GM21526 (cell line): ENCODE measurements at regions not wholly inside any gene's neighbourhood (a gene's known extent, or its start where the extent isn't known, plus 50 kb on each side); places are given as distances from the start of the nearest gene placed in this dataset.

ENCODE experiments used
- ATAC-seq: cut with Tn5 transposase; IDR thresholded peaks from one replicate; pipeline ENCODE4 v1.9.1; 2021; ENCODE audit warnings: moderate library complexity; ENCODE audit not compliant: unreplicated experiment, low FRiP score

DNA sequence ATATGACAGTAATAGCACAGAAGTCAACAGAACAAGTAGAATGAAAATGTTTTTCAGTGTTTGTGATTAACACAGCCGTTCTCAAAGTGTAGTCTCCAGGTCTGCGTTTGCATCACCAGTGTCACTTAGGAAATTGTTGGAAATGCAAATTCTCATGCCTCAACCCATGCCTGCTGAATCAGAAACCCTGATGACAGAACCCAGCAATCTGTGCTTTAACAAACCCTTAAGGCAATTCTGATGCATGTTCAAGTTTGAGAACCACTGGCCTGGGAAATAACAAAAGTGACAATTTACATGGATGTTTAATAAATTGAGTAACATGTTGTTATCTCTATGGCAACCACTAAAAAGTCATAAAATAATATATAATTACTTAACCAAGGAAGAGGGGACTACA, 103.1 kb upstream of the ATP11B start:
- no peak for ATAC-seq

DNA sequence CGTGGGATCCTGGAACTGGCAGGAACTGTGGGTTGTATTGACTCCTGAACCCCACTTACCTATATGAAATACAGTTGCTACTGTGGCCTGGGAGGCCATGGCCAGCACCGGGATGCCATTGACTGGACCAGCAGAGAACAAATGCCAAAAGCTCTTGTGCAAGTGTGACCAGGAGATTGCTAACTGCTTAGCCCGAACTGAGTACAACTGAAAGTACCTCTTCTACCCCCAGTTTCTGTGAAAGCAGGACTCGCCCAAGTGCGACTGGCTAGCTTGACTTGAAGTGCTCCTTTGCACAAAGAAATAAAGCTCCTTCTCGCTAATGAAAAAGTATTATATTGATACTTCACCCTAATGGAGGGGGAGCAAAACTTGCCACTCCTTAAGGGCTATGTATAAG, 101.3 kb upstream of the ATP11B start:
- ATAC-seq, result no peak

DNA sequence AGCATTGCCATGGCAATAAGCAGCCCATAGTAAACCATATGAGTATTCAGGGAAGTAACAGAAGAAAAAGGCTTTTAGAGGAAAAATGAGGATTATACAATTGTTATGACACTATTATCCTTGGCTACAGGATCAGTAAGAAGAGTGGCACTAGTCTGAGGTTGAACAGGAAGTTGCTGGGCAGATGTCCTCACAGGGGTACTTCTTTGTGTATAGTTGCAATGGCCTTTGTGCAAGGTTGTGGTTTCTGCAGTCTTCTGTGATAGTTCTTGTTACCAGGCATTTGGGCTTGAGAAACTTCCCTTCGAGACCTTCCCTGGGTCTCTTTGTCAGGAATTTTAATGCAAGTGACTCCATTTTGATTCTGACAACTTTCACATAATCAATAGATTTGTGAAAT, 100.6 kb upstream of the ATP11B start:
- no peak for ATAC-seq

DNA sequence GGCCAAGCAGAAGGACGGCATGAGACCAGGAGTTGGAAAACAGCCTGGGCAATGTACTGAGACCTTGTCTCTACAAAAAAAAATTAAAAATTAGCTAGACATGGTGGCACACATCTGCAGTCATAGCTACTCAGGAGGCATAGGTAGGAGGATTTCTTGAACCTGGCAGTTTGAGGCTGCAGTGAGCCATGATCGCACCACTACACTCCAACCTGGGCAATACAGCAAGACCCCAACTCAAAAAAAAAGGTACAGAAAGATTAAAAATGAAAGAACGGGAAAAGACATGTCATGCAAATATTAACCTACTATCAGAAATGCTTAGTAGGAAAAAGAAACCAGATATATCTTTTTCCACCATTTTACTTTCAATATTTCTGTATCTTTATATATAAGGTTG, 99.6 kb upstream of the ATP11B start:
- no peak for ATAC-seq

DNA sequence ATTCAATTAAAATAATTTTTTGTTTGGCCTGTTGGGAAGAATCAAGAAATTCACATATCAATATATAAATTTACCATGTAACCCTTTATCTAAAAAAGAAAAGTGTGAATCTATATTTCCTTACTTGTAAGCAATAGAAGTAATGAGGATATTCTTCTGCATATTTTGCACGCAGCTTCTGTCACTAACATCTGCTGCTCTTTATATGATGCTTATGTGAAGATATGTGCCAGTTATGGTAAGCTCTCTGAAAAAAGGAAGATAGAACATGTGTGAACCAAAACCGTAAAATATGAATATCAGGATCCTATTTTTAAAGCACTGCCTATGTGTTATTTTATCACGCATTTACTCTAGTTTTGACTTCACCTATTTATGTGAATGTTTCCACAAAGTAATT, 96.4 kb upstream of the ATP11B start:
- no peak for ATAC-seq

DNA sequence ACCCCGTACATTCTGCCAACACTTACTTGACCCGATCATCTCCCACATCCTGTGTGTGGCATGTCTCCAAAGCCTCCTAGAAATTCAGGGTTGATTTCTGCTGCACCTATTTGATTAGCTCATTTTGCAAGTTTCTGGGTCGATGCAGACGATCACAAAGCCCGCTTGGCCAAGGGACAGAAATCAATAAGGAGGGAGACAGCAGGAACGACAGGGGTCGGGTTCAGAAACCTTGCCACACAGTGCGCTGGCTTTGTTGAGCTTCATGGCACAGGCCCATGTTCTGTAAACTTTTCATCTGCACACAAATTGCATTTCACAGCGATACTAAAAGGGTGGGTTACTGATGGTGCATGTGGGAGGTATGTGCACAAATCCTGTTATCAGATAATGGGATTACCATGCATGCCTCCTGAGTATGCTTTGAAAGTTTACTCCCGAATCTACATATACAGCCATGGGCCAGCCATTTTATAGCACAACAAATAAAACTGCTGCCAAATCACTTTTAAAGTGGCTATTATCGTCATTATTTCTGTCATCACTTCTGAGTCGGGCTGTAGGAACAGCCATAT, 95.9 kb upstream of the ATP11B start:
- ATAC-seq, result no peak

DNA sequence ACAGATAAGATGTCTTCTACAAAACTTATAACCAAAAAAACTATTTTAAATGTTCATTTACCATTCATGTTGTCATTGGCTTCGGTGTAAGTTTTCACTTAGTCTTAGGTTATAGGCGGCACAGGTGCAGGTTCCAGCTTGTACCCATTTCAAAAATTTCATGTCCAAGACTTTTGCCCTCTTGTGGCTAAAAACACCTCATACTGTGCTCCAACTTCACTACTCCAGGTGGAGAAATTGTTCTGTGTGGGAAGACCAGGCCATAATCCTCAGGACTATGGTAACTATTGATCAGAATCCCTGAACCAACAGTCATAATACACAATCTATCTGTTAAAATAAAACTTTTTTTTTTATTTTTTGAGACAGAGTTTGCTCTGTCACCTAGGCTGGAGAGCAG, 95.2 kb upstream of the ATP11B start:
- ATAC-seq, result no peak

DNA sequence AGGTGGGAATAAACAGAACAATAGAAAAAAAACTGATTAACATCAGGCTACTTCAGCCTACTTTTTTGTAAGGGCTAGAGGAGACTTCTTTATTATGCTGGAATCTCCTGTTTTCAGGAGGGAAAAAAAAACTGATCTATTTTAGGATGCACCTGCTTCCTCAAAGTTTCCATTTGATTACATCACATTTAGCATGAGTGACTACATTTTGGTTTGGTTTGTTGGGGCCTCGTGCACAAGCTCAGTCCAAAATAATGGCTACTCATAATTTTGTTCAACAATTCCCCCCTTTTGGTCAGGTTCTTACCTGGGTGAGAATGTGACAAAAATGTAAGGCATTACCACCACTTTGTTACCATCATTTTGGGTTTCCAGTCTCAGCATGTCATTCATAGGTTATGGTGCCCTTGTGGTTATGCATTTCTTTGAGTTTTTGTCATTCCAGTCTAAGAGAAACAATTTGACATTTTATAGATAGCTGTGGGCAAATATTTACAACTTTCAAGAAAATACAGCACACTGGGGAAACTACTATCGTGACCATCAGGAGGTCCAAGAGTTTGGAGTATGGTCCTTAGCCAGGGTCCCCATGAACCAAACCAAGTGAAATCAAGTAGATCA, 93.6 kb upstream of the ATP11B start:
- no peak for ATAC-seq

DNA sequence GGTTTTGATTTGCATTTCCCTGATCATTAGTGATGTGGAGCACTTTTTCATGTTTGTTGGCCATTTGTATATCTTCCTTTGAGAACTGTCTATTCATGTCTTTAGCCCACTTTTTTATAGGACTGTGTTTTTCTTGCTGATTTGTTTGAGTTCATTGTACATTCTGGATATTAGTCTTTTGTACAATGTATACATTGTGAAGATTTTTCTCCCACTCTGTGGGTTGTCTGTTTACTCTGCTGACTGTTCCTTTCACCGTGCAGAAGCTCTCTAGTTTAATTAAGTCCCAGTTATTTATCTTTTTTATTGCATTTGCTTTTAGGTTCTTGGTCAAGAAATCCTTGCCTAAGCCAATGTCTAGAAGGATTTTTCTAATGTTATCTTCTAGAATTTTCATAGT, 91.1 kb upstream of the ATP11B start:
- ATAC-seq, result no peak

DNA sequence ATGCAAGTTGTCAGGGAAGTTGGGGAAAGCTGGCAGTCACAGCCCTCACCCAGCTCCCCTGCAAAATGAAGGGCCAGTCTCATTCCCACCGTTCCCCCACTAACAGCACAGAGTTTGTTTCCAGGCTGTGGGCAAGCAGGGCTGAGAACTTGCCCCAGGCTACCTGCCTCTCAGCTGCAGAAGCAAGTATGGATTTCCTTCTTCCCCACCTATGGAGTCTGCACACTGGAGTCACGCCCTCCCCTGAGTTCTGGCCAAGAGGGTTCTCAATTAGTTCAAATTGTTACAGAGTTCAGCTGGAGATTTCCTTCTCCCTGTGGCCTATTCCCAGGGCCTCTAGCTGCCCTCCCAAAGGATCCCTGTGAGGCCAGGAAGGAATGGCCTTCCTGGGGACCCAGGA, 90.1 kb upstream of the ATP11B start:
- no peak for ATAC-seq

DNA sequence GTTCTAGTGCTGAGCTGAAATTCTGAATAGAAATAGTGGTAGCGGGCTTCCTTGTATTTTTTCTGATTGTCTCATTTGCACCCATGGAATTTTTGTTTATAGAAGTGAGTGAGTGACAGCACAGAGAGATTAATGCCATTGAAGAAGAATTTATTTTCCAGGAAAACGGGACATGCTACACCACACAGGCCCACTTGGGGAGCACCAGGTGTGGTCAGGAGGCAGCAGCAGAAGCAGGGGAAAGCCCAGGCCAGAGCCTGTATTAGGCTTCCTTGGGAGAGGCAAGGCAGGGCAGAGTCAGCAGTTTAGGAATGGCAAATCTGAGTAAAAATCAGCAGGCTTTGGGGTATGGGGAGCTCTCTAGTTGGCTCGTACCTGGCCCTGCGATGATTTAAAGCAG, 88.4 kb upstream of the ATP11B start:
- ATAC-seq, result no peak

DNA sequence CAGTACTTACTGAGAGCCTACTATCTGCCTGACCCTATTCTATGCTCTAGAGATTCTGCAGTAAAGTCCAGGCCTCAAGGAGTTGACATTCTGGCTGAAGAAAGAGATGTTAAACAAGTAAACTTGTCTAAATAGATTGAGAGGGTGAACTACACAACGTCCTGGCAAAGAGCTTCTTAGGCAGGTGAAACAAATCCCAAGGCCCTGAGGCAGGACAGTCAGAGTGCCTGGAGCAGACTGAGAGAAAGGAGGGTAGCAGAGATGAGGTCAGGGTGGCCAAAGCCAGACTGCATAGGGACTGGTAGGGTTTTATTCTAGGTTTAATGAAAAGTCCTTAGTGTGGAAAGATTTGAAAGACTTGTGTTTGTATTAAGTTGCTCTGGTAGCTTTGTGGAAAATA, 84.5 kb upstream of the ATP11B start:
- no peak for ATAC-seq

DNA sequence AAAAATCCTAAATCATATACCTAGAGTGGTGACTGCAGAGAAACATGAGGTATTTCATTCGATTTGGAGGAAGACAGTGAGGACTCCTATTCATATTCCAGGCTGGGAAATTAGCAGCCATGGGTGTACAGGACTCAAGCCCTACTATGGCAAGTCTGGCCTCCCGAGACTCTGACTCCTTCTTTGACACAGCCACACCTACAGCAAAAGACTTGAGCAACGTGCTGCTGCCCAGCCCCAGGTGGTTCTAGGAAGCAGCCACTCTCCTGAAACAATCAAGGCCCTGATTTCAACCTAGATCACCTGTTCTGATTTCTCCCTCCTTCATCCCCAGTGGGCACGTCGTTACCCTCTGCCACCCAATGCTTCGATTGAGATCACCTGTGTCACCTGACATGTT, 84.0 kb upstream of the ATP11B start:
- ATAC-seq, result no peak

DNA sequence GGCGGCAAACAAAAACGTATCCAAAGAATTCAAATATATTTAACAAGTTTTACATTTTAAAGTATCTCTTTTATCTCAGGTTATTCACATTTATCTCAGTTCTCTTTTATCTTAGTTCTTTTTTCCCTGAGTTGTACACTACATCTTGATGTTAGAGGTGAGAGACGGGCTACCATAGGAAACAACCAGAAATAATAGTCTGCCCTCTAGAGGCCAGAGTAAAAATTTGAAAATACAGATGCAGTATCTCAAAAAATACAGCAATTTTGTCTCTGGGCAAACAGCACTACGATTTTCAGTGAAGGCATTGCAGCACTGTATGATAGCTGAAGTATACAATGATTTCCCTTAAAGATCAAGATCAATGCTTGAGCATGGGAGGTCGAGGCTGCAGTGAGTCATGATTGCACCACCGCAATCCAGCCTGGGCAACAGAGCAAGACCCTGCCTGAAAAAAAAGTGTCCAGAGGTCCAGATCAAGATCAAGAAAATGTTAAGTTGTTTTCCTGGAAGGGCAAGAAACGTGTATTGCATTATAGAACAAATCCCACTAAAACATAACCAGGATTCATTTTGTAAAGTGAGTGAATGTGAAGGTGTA, 82.6 kb upstream of the ATP11B start:
- peak; percentile 56 for ATAC-seq

DNA sequence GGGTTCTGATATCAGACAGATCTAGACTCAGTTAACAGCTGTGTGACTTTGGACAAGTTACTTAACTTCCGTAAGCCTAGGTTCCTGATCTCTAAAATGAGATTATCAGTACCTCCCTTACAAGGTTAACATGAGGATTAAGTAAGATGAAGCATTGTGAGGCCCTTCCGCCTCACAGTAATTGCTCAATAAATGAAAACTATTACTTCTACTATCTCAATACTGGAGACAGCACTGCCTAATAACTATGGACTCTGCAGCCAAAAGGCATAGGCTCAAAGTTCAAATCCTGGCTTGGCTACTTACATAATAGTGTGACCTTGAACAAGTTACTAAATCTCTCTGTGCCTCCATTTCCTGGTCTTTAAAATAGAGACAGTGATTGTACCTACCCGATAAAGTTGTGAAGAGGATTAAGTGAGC, 82.0 kb upstream of the ATP11B start:
- ATAC-seq, result no peak

DNA sequence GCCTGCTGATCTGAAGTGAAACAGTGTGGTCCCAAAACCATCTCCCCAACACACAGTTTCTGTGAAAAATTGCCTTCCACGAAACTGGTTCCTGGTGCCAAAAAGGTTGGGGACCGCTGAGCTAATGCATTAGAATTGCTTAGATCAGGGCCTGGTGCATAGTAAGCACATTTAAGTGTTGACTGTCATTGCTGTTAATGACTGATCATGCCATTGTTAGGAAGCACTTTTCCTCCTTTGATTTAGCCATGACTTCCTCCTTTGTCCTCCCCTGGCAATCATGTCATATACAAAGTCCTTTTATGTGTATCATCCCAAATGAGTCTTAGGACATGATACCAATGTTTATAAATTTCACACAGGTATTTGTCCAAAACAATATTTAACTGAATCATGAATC, 81.5 kb upstream of the ATP11B start:
- no peak for ATAC-seq

DNA sequence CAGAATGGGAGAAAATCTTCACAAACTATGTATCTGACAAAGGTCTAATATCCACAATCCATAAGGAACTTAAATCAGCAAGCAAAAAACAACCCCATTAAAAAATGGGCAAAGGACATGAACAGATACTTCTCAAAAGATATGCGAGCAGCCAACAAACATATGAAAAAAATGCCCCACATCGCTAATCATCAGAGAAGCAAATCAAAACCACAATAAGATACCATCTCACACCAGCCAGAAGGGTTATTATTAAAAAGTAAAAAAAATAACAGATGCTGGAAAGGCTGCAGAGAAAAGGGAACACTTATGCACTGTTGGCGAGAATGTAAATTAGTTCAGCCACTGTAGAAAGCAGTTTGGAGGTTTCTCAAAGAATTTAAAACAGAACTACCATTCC, 80.2 kb upstream of the ATP11B start:
- no peak for ATAC-seq

DNA sequence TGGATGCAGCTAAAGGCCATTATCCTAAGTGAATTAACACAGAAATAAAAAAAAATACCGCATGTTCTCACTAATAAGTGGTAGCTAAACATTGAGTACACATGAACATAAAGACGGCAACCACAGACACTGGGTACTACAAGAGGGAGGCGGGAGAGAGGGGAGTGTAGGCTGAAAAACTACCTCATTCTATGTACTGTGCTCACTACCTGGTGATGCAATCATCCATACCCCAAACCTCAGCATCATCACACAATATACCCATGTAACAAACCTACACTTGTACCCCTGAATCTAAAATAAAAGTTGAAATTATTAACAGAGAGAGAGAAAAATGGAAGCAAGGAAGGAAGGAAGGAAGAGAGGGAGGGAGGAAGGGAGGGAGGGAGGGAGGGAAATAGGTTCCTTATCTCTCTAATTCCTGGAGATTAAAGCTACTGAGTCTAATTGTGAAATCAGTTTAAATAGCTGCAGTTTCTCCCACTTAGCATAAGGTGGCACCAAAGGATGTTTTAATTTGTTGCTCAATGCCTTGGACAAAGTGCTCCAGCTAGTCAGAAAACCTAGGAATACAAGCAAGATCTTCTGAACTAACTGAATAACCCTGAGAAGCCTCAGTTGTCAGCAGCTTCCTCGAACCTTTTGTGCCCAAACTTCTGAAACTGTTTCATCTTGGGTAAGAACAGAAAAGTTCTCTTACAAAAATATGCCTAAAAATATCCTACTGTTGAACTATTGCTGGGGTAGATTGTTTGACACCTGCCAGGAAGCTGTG, 79.4 kb upstream of the ATP11B start:
- ATAC-seq, result peak; percentile 45

DNA sequence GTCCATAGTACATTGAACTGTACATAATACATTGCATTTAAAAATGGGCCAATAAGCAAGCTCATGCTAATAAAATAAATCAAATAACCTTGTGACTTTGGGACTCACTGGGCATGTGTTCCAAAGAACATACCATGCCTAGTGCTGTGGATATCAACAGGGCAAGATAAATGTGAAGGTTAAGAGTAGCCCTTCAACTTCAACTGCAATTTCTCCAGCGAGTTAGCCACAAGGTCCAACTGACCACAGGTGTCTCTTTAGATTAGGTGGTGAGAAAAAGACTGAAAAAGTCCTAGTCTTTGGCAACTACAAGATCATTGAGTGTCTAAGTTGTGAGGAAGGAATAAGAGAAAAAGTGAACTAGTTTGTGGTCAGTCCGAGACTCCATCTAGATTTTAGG, 78.3 kb upstream of the ATP11B start:
- ATAC-seq, result no peak

DNA sequence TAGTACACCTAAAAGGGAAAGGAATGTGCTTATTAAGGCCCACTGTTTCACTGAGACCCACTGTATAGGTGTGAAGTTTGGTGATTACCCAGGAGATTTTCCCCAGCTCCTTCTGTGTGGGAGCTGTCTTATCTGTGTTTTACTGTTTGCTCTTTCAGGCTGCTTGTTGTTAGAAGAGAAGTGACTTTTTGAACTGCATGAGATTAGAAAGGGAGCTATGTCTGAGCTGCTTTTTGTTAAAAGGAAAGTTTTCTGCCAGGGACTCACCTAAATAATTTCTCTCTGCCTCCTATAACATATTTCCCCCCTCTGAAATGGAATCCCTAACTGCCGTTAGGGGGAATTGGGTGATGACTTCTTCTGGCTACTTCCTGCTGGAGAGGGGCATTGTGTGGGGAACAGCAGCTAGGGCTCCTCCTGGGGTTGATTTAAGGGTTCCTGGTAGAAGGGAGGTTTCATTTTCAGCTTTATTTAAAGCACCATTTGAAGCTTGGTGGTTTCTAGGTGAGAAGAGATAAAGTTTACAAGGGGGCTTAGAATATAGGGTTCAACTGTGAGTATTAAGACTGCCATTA, 77.1 kb upstream of the ATP11B start:
- ATAC-seq, result peak; percentile 41

DNA sequence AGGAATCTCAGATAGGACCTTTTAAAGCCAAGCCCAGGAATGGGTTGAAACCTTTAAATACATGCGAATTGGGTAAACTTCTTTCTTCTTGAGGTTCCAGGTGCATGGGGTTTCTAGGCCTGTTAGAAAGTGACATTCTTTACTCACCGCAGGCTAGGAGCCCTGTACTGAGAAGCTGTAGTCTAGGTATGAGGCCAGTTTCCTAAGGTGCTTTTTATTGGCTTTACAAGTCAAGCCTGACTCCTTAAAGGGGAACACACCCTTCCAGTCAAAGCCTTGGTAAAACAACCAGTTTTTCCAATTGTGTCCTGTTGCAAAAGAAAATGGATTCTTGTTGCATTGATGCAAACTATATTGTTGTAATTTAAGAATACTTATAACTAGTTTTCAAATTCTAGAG, 76.1 kb upstream of the ATP11B start:
- peak; percentile 82 for ATAC-seq
